ENCODE measurements at regions not wholly inside any gene's neighbourhood (a gene's known extent, or its start where the extent isn't known, plus 50 kb on each side); places are given as distances from the start of the nearest gene placed in this dataset.

DNA sequence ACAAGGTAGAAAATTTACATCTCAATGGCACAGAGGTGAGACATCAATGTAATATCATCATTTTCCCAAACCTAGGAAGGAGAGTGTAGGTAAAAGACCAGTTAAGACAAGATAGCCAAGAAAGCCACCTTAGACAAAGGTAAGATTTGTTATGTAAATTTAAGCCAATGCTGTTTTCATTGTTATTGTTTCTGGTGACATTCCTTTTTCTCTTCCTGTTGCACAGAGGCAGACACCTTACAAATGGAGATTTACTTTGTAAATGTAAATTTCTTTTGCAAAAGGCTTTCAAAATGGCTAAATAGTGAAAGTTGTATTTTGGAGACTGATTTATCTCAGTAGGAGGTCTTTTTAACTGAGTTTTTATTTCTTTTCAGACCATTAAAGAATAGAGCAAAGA, 159.1 kb downstream of the YIPF5 start:
- RAD21 ChIA-PET (ENCODE audit: unreplicated experiment) = no interaction called here
- TF ChIP-seq ASH2L (IDR thresholded peaks at IDR 0.05; ENCODE audit: borderline replicate concordance, low read depth) (no peak), NBN (IDR thresholded peaks at IDR 0.05) (no peak), RAD51 (IDR thresholded peaks at IDR 0.05) (no peak), ZNF24 (IDR thresholded peaks at IDR 0.05) (no peak)
- TF ChIP-seq, protein P1, sequence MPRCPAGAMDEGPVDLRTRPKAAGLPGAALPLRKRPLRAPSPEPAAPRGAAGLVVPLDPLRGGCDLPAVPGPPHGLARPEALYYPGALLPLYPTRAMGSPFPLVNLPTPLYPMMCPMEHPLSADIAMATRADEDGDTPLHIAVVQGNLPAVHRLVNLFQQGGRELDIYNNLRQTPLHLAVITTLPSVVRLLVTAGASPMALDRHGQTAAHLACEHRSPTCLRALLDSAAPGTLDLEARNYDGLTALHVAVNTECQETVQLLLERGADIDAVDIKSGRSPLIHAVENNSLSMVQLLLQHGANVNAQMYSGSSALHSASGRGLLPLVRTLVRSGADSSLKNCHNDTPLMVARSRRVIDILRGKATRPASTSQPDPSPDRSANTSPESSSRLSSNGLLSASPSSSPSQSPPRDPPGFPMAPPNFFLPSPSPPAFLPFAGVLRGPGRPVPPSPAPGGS (IDR thresholded peaks at IDR 0.05; ENCODE audit: borderline replicate concordance, insufficient read depth, low read depth, low read length, poor library complexity, severe bottlenecking) = no peak
- no peak for ATAC-seq
- CTCF ChIA-PET = interaction anchor here (0.6 kb wide), 1 partner anchor 131 kb away, joined by 3 read pairs; no protein-coding TSS in a partner anchor
- SMC1A ChIA-PET (ENCODE audit: uncharacterized antibody, unreplicated experiment) = no interaction called here
- in situ Hi-C loops (cut with MboI) = no loop called here
- no peaks in the 10 kb centered on the region for H3K27me3 ChIP-seq (replicated peaks in 1 of 2; ENCODE audit: control insufficient read depth in 2 of 2, insufficient read depth in 2 of 2, low read length in 1 of 2)
- H3K4me2 ChIP-seq (ENCODE audit: control insufficient read depth, insufficient read depth) = no peak overlapping the region
- no TSS peak for BruUV-seq (replicated peaks)
- peaks cover 2% of the 10 kb centered on the region; the same call in 2 of the 3 replicates for H3K9me3 ChIP-seq (replicated peaks; ENCODE audit: control insufficient read depth, insufficient read depth, low read length)
- no peaks in the 10 kb centered on the region for H3K36me3 ChIP-seq (ENCODE audit: control insufficient read depth in 2 of 2, insufficient read depth in 2 of 2, low read length in 1 of 2)
- FAIRE-seq = no peak
- H3K4me1 ChIP-seq (ENCODE audit: control insufficient read depth, insufficient read depth, low read length) = no peaks in the 10 kb centered on the region
- H4K20me1 ChIP-seq (ENCODE audit: control insufficient read depth, insufficient read depth) = no peaks in the 10 kb centered on the region
- intact Hi-C loops (cut with micrococcal nuclease; ENCODE audit: unreplicated experiment) = no loop called here
- no peak for DNase-seq (ENCODE audit: low read depth, low spot score)
- no peak overlapping the region for H3K27ac ChIP-seq (ENCODE audit: control insufficient read depth, insufficient read depth)
- no peak overlapping the region for H3K9ac ChIP-seq (ENCODE audit: control insufficient read depth, insufficient read depth, low read length)
- POLR2A ChIA-PET = no interaction called here
- no peak overlapping the region for H2AFZ ChIP-seq (ENCODE audit: control insufficient read depth, low read depth, low read length)
- no peak overlapping the region for H3K4me3 ChIP-seq
- H3K79me2 ChIP-seq (ENCODE audit: control insufficient read depth, insufficient read depth, low read length) = no peaks in the 10 kb centered on the region

DNA sequence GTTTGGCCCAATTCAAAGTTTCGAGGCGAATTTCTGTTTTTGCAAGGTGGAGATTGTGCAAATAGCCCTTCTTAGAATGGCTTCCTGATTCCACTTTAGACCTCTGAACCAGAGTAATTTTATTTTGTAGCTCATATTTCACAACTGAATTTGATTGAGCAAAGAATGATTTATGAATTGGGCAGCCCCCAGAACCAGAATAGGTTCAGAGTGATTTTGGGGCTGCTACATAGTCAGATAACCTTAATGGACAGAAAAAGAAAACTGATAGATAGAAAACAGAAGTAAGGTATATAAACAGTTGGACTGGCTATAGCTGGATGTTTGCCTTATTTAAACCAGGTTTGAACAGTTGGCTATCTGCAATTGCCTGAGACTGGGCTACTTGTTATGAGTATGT, 156.6 kb downstream of the YIPF5 start:
- Histone ChIP-seq H3K4me3 (no peak overlapping the region), H3K27me3 (replicated peaks in 1 of 2; ENCODE audit: control insufficient read depth in 2 of 2, insufficient read depth in 2 of 2, low read length in 1 of 2) (no peaks in the 10 kb centered on the region; a peak in 1 of 4 replicates), H4K20me1 (ENCODE audit: control insufficient read depth, insufficient read depth) (no peaks in the 10 kb centered on the region), H3K27ac (ENCODE audit: control insufficient read depth, insufficient read depth) (no peak overlapping the region), H3K4me1 (ENCODE audit: control insufficient read depth, insufficient read depth, low read length) (no peaks in the 10 kb centered on the region), H2AFZ (ENCODE audit: control insufficient read depth, low read depth, low read length) (no peak overlapping the region), H3K36me3 (ENCODE audit: control insufficient read depth in 2 of 2, insufficient read depth in 2 of 2, low read length in 1 of 2) (no peaks in the 10 kb centered on the region), H3K79me2 (ENCODE audit: control insufficient read depth, insufficient read depth, low read length) (no peaks in the 10 kb centered on the region), H3K9me3 (replicated peaks; ENCODE audit: control insufficient read depth, insufficient read depth, low read length) (peaks cover 2% of the 10 kb centered on the region; the same call in 2 of the 3 replicates), H3K9ac (ENCODE audit: control insufficient read depth, insufficient read depth, low read length) (no peak overlapping the region), H3K4me2 (ENCODE audit: control insufficient read depth, insufficient read depth) (no peak overlapping the region)
- ChIA-PET RAD21 (ENCODE audit: unreplicated experiment) (interaction anchor here (1.1 to 1.4 kb wide), 2 partner anchors 31 to 179 kb away, joined by 3 read pairs; no protein-coding TSS in a partner anchor), CTCF (no interaction called here), SMC1A (ENCODE audit: uncharacterized antibody, unreplicated experiment) (interaction anchor here (0.7 to 1.3 kb wide), 4 partner anchors 10 to 128 kb away, joined by 3 to 4 read pairs (median 3); no protein-coding TSS in a partner anchor), POLR2A (no interaction called here)
- TF ChIP-seq BACH1 (IDR thresholded peaks at IDR 0.05; ENCODE audit: borderline replicate concordance) = no peak
- no peak for TF ChIP-seq BRCA1 (IDR thresholded peaks at IDR 0.05; ENCODE audit: low read depth, low read length)
- TF ChIP-seq ETV6 (conservative IDR thresholded peaks at IDR 0.05 in 1 of 2, IDR thresholded peaks at IDR 0.05 in 1 of 2; ENCODE audit: borderline replicate concordance in 1 of 2, low read depth in 1 of 2) = no peak
- TF ChIP-seq DPF2 (IDR thresholded peaks at IDR 0.05) = no peak
- TF ChIP-seq, protein P2, sequence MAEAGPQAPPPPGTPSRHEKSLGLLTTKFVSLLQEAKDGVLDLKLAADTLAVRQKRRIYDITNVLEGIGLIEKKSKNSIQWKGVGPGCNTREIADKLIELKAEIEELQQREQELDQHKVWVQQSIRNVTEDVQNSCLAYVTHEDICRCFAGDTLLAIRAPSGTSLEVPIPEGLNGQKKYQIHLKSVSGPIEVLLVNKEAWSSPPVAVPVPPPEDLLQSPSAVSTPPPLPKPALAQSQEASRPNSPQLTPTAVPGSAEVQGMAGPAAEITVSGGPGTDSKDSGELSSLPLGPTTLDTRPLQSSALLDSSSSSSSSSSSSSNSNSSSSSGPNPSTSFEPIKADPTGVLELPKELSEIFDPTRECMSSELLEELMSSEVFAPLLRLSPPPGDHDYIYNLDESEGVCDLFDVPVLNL (IDR thresholded peaks at IDR 0.05; ENCODE audit: low read depth, low read length) = no peak
- no peak for TF ChIP-seq IKZF1 (conservative IDR thresholded peaks at IDR 0.05)
- no peak for TF ChIP-seq EED (IDR thresholded peaks at IDR 0.05; ENCODE audit: low read depth)
- TF ChIP-seq POLR2AphosphoS5 (IDR thresholded peaks at IDR 0.05; ENCODE audit: low read length) = no peak
- TF ChIP-seq ZNF384 (IDR thresholded peaks at IDR 0.05; ENCODE audit: borderline replicate concordance, low read depth, low read length) = no peak
- TF ChIP-seq MEF2A (IDR thresholded peaks at IDR 0.05; ENCODE audit: insufficient read depth, low read depth, low read length) = no peak
- in situ Hi-C loops (cut with MboI) (no loop called here), intact Hi-C loops (cut with micrococcal nuclease; ENCODE audit: unreplicated experiment) (no loop called here)
- FAIRE-seq = no peak
- WGBS (ENCODE audit: insufficient coverage, insufficient replicate concordance, low lambda C conversion rate, missing lambda C conversion rate) = 50% methylated on average over 2 of the region's 2 CpGs
- BruUV-seq (replicated peaks) = no TSS peak
- no peak for DNase-seq (ENCODE audit: low read depth, low spot score)
- ATAC-seq = no peak

All from GM12878 (cell line).